GM12878 (cell line): ENCODE measurements at regions not wholly inside any gene's neighbourhood (a gene's known extent, or its start where the extent isn't known, plus 50 kb on each side); places are given as distances from the start of the nearest gene placed in this dataset.

ENCODE experiments used
- GABPA ChIP-seq: IDR thresholded peaks from 2 replicates; pipeline ENCODE4 v1.6.1; 2014; ENCODE audit warnings: antibody characterized with exemption, low read depth, mild to moderate bottlenecking, inconsistent platforms
- HDAC2 ChIP-seq: fragments of 200-600 bp; sonication (generic); IDR thresholded peaks from 2 replicates; pipeline ENCODE4 v1.6.1; 2017
- JUND ChIP-seq: IDR thresholded peaks from 2 replicates; pipeline ENCODE4 v1.6.1; 2012; ENCODE audit warnings: low read depth, mild to moderate bottlenecking, low read length, improper control_type of control experiment, moderate library complexity
- MYB ChIP-seq: fragments of 150-350 bp; IDR thresholded peaks from 2 replicates; pipeline ENCODE4 v1.6.1; 2014; ENCODE audit warnings: mild to moderate bottlenecking, low read depth, low read length, borderline replicate concordance
- NKRF ChIP-seq: fragments of 450-650 bp; conservative IDR thresholded peaks from 2 replicates; pipeline ENCODE4 v1.6.1; 2017; ENCODE audit warnings: mild to moderate bottlenecking, moderate library complexity
- NRF1 ChIP-seq: conservative IDR thresholded peaks from 2 replicates; pipeline ENCODE4 v1.6.1; 2011; ENCODE audit warnings: mild to moderate bottlenecking, low read depth, low read length, improper control_type of control experiment
- POLR2AphosphoS5 ChIP-seq: IDR thresholded peaks from 2 replicates; pipeline ENCODE4 v1.6.1; 2011; ENCODE audit warnings: mild to moderate bottlenecking, low read length, inconsistent platforms
- RAD21 ChIP-seq: IDR thresholded peaks from 2 replicates; pipeline ENCODE4 v1.6.1; 2011; ENCODE audit warnings: mild to moderate bottlenecking, low read depth, low read length, moderate library complexity; ENCODE audit not compliant: insufficient read depth
- RAD51 ChIP-seq: fragments of 450-650 bp; IDR thresholded peaks from 2 replicates; pipeline ENCODE4 v1.6.1; 2016; ENCODE audit warnings: moderate library complexity, mild to moderate bottlenecking, inconsistent platforms
- SMARCA5 ChIP-seq: fragments of 450-650 bp; IDR thresholded peaks from 2 replicates; pipeline ENCODE4 v1.6.1; 2017; ENCODE audit warnings: mild to moderate bottlenecking
- SREBF1 ChIP-seq: IDR thresholded peaks from 2 replicates; pipeline ENCODE4 v1.6.1; 2012; ENCODE audit warnings: mild to moderate bottlenecking, low read length
- SUPT20H ChIP-seq: IDR thresholded peaks from 2 replicates; pipeline ENCODE4 v1.6.1; 2011; ENCODE audit warnings: low read depth, mild to moderate bottlenecking, low read length, moderate library complexity, borderline replicate concordance; ENCODE audit not compliant: control insufficient read depth
- TCF12 ChIP-seq: IDR thresholded peaks from 2 replicates; pipeline ENCODE4 v1.6.1; 2011; ENCODE audit warnings: low read depth, mild to moderate bottlenecking, low read length
- USF2 ChIP-seq: IDR thresholded peaks from 2 replicates; pipeline ENCODE4 v1.6.1; 2011; ENCODE audit warnings: low read depth, low read length, improper control_type of control experiment, borderline replicate concordance
- ZBTB11 ChIP-seq: fragments of 450-650 bp; formaldehyde crosslinking; IDR thresholded peaks from 2 replicates; pipeline ENCODE4 v1.5.0; 2022; ENCODE audit warnings: mild to moderate bottlenecking, missing genetic modification characterization
- TF ChIP-seq, protein P1 (sequence below): IDR thresholded peaks from 2 replicates; pipeline ENCODE4 v1.6.1; 2012; ENCODE audit warnings: low read depth, low read length, improper control_type of control experiment
- TF ChIP-seq, protein P2 (sequence below): fragments of 150-350 bp; IDR thresholded peaks from 2 replicates; pipeline ENCODE4 v1.6.1; 2014; ENCODE audit warnings: mild to moderate bottlenecking, low read depth, low read length
- TF ChIP-seq, protein P3 (sequence below): fragments of 450-650 bp; IDR thresholded peaks from 2 replicates; pipeline ENCODE4 v1.6.1; 2017; ENCODE audit warnings: borderline replicate concordance

- TF ChIP-seq NKRF (no peak), RAD51 (no peak), SUPT20H (no peak), SMARCA5 (peak; percentile 79; the same call in 1 of the 2 replicates), RAD21 (no peak), TCF12 (no peak), GABPA (no peak), MYB (no peak), POLR2AphosphoS5 (no peak), SREBF1 (no peak), USF2 (no peak), NRF1 (no peak), HDAC2 (no peak), ZBTB11 (no peak), JUND (no peak)
- TF ChIP-seq, protein P1, sequence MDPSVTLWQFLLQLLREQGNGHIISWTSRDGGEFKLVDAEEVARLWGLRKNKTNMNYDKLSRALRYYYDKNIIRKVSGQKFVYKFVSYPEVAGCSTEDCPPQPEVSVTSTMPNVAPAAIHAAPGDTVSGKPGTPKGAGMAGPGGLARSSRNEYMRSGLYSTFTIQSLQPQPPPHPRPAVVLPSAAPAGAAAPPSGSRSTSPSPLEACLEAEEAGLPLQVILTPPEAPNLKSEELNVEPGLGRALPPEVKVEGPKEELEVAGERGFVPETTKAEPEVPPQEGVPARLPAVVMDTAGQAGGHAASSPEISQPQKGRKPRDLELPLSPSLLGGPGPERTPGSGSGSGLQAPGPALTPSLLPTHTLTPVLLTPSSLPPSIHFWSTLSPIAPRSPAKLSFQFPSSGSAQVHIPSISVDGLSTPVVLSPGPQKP = no peak
- TF ChIP-seq, protein P2, sequence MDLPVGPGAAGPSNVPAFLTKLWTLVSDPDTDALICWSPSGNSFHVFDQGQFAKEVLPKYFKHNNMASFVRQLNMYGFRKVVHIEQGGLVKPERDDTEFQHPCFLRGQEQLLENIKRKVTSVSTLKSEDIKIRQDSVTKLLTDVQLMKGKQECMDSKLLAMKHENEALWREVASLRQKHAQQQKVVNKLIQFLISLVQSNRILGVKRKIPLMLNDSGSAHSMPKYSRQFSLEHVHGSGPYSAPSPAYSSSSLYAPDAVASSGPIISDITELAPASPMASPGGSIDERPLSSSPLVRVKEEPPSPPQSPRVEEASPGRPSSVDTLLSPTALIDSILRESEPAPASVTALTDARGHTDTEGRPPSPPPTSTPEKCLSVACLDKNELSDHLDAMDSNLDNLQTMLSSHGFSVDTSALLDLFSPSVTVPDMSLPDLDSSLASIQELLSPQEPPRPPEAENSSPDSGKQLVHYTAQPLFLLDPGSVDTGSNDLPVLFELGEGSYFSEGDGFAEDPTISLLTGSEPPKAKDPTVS = no peak
- TF ChIP-seq, protein P3, sequence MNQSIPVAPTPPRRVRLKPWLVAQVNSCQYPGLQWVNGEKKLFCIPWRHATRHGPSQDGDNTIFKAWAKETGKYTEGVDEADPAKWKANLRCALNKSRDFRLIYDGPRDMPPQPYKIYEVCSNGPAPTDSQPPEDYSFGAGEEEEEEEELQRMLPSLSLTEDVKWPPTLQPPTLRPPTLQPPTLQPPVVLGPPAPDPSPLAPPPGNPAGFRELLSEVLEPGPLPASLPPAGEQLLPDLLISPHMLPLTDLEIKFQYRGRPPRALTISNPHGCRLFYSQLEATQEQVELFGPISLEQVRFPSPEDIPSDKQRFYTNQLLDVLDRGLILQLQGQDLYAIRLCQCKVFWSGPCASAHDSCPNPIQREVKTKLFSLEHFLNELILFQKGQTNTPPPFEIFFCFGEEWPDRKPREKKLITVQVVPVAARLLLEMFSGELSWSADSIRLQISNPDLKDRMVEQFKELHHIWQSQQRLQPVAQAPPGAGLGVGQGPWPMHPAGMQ = no peak
These were observed 1268.7 kb downstream of the SI start (continued) for GRCh38 chr3:163809540-163809993.
